Cardiac fibroblast (primary cell): ENCODE measurements at regions not wholly inside any gene's neighbourhood (a gene's known extent, or its start where the extent isn't known, plus 50 kb on each side); places are given as distances from the start of the nearest gene placed in this dataset.

Experiments used
- DNase-seq, 2 donors: peaks; one replicate each; pipeline versions ENCODE4 v3.0.0 to v3.0.0-alpha.2; 2010; ENCODE audit warnings: low read depth in 2 of 2
- H3K4me3 ChIP-seq, 2 donors: replicated peaks in 1 of 2; 1 replicate in 1 of 2; 2 replicates in 1 of 2; pipeline ENCODE4 v1.5.1; 2011; ENCODE audit warnings: low read depth in 2 of 2, low read length in 2 of 2, mild to moderate bottlenecking in 2 of 2, moderate library complexity in 1 of 2
- TF ChIP-seq, protein P1 (sequence below): IDR thresholded peaks from one replicate; pipeline ENCODE4 v1.5.1; 2011; ENCODE audit warnings: low read depth, mild to moderate bottlenecking, low read length, inconsistent platforms

DNA sequence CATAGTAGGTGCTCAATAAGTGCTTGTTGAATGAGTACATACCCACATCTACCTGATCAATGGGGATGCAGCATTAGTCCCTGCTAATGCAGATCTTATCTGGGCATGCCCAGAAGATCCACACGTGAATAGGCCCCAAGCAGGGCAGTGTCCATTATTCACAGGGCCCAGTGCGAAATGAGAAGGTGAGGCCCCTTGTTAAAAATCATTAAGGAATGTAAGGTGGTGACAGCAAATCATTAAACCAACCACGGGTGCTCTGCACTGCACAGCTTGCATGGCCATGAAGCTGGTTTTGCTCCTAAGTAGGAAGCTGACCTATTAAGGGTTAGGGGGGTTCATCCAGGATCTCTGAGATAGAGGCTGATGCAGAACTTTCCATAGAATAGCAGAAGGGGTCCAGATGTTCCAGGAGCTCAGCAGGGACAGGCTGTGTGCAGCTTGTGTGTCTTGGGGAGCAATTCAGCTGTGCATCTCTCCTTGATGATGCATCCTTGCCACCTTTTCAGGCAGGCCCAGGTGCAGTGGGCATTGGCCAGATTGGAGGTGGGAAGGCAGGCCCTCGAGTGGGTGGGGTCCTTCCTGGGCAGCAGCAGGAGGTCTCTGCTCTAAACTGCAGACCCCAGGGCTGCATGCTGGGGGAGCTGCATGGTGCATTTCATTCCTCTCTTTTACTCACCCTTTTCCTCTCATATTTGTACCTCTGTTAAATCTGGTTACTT lies 231.3 kb upstream of the PWP1 start:
- no peak for DNase-seq
- TF ChIP-seq, protein P1, sequence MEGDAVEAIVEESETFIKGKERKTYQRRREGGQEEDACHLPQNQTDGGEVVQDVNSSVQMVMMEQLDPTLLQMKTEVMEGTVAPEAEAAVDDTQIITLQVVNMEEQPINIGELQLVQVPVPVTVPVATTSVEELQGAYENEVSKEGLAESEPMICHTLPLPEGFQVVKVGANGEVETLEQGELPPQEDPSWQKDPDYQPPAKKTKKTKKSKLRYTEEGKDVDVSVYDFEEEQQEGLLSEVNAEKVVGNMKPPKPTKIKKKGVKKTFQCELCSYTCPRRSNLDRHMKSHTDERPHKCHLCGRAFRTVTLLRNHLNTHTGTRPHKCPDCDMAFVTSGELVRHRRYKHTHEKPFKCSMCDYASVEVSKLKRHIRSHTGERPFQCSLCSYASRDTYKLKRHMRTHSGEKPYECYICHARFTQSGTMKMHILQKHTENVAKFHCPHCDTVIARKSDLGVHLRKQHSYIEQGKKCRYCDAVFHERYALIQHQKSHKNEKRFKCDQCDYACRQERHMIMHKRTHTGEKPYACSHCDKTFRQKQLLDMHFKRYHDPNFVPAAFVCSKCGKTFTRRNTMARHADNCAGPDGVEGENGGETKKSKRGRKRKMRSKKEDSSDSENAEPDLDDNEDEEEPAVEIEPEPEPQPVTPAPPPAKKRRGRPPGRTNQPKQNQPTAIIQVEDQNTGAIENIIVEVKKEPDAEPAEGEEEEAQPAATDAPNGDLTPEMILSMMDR = no peak
- no peak overlapping the region for H3K4me3 ChIP-seq

DNA sequence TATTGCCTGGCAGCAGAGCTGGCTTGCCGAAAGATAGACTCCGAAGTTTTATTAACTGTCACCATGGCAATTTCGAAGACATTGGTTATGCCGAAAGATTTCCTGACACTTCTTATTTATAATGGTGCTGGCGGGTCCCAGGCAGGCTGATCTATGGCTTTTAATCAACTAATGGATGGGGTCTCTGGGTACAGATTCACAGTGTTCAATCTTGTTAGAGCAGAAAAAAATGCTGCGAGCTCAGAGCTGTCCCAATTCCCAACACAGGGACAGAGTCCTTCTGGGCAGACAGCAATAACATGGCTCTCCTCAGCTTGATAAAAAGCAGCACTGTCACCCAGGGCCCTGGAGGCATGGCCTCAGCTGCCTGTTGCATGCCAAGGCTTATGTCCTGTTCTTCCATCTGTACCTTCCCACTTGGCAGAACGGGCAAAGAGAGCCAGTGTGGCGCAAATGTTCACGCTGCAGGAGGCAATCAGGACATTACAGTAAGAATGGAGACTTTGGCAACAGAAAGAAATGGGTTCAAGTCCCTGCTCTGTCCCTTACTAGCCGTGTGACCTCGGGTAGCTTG lies 228.2 kb upstream of the PWP1 start:
- no peak for DNase-seq
- TF ChIP-seq, protein P1 = no peak
- H3K4me3 ChIP-seq = no peak overlapping the region

- TF ChIP-seq, protein P1 = no peak
- no peak overlapping the region for H3K4me3 ChIP-seq
- DNase-seq = peak; percentile 15 to 21
Observed at GRCh38 chr12:107458163-107458562, 227.4 kb upstream of the PWP1 start.

DNA sequence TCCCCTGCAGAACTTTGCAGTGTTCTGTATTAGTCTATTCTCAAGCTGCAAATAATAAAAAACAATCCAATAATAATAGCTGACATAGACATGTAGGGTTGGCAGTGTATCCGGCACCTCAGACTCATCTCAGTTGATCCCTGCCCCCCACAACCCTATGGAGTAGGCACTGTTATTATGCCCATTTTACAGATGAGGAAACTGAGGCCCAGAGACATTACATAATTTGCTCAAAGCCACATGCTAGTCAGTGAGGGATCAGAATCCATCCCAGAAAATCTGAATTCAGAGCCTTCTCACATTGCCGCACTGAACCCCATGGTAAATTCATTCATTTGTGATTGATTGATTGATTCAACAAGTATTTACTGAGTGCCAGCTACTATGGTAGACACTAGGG lies 226.6 kb upstream of the PWP1 start:
- TF ChIP-seq, protein P1 = no peak
- no peak overlapping the region for H3K4me3 ChIP-seq
- no peak for DNase-seq

DNA sequence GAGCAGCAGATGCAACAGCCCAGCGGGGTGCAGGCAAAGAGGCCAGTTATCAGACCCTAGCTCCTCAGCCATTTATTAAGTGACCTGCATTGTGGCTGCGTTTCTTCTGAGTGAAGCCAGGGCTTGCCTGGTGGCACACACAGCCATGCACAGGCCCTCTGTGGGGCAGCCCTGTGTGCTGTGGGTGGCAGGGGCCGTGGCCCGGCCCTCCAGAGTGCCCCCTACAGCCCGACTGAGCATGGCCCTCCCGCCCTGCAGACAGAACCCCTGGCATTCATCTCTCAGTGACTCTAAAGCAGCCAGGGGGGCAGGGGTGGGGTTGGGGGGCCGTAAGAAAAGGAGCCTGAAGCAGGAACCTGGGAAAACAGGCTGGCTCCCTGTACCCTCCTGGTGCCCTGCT lies 226.0 kb upstream of the PWP1 start:
- no peak overlapping the region for H3K4me3 ChIP-seq
- no peak for DNase-seq
- TF ChIP-seq, protein P1 = no peak

DNA sequence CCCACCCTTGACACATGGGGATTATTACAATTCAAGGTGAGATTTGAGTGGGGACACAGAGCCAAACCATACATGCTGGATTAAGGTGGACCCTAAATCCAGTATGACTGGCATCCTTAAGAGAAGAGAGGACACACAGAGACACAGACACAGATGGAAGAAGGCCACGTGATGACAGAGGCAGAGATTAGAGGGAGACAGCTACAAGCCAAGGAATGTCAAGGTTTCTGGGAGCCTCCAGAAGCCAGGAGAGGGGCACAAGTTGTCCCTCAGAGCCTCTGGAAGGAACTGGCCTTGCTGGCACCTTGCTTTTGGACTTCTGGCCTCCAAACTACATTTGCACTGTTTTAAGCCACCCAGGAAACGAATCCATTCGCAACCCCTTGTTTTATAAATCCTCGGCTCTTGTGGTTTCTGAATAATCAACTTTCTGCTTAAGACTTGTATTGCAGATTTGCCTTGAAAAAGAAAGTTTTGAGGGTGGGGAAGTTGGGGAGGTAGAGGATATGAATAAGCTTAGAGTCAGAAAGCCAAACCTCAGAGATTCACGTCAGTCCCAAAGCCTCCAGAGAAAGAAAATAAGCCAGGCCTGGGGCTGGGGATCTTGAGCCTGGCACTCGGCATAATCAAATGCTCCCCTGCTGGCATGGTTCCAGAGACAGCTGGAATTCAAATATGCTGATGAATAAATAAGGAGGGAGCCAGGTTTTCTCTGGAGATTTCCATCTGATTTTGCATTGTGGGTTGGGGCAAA lies 224.2 kb upstream of the PWP1 start:
- DNase-seq = peak; percentile 37 to 94
- no peak overlapping the region for H3K4me3 ChIP-seq
- TF ChIP-seq, protein P1 = no peak
